Left ventricle myocardium inferior (tissue), 1 donor: ENCODE measurements at regions not wholly inside any gene's neighbourhood (a gene's known extent, or its start where the extent isn't known, plus 50 kb on each side); places are given as distances from the start of the nearest gene placed in this dataset.

Experiments
- DNase-seq: peaks from one replicate; pipeline ENCODE4 v3.0.0-alpha.2; 2020
- H3K27ac ChIP-seq: fragments of 200-600 bp; replicated peaks from 2 replicates; pipeline ENCODE4 v1.8.0; 2021
- H3K27me3 ChIP-seq: fragments of 200-600 bp; 2 replicates; pipeline ENCODE4 v1.8.0; 2021; ENCODE audit warnings: low read depth
- H3K36me3 ChIP-seq: fragments of 200-600 bp; 2 replicates; pipeline ENCODE4 v1.8.0; 2021
- H3K4me1 ChIP-seq: fragments of 200-600 bp; 2 replicates; pipeline ENCODE4 v1.8.0; 2021
- H3K4me3 ChIP-seq: fragments of 200-600 bp; 2 replicates; pipeline ENCODE4 v1.8.0; 2021; ENCODE audit warnings: mild to moderate bottlenecking, moderate library complexity
- H3K9me3 ChIP-seq: fragments of 200-600 bp; replicated peaks from 2 replicates; pipeline ENCODE4 v1.8.0; 2021
- CTCF ChIP-seq: fragments of 200-600 bp; IDR thresholded peaks from 2 replicates; pipeline ENCODE4 v1.8.0; 2021; ENCODE audit warnings: antibody characterized with exemption, mild to moderate bottlenecking, borderline replicate concordance
- intact Hi-C: fragments of 100-400 bp; cut with micrococcal nuclease; formaldehyde crosslinking; loops from one replicate; pipeline ENCODE4 v1.11.0; 2022
- donor health status: DM: no; HTN: yes; CAD: no; lungs with severe emphysema.

- Histone ChIP-seq H3K4me3 (no peak overlapping the region), H3K9me3 (peaks cover 8% of the 10 kb centered on the region), H3K27me3 (no peaks in the 10 kb centered on the region), H3K27ac (no peak overlapping the region), H3K36me3 (no peaks in the 10 kb centered on the region), H3K4me1 (no peaks in the 10 kb centered on the region)
- intact Hi-C loops: no loop called here
- TF ChIP-seq CTCF: no peak
- DNase-seq: no peak
Measured at GRCh38 chr18:77960791-77961410, 711.3 kb downstream of the GALR1 start.

- H3K27ac ChIP-seq: no peak overlapping the region
- no peak for TF ChIP-seq CTCF
- intact Hi-C loops: no loop called here
- H3K4me3 ChIP-seq: no peak overlapping the region
- H3K9me3 ChIP-seq: peaks cover 8% of the 10 kb centered on the region
- H3K4me1 ChIP-seq: no peaks in the 10 kb centered on the region
- peaks cover 4% of the 10 kb centered on the region for H3K27me3 ChIP-seq
- DNase-seq: no peak
- no peaks in the 10 kb centered on the region for H3K36me3 ChIP-seq
Measured at GRCh38 chr18:77967071-77967470, 717.4 kb downstream of the GALR1 start.

- H3K4me3 ChIP-seq: no peak overlapping the region
- H3K9me3 ChIP-seq: peaks cover 8% of the 10 kb centered on the region
- TF ChIP-seq CTCF: no peak
- H3K27me3 ChIP-seq: peaks cover 4% of the 10 kb centered on the region
- H3K36me3 ChIP-seq: no peaks in the 10 kb centered on the region
- intact Hi-C loops: no loop called here
- H3K27ac ChIP-seq: no peak overlapping the region
- DNase-seq: no peak
- H3K4me1 ChIP-seq: no peaks in the 10 kb centered on the region
Measured at GRCh38 chr18:77967791-77968190, 718.1 kb downstream of the GALR1 start.

GRCh38 chr18:77969972-77970371, 720.3 kb downstream of the GALR1 start:
- intact Hi-C loops: no loop called here
- Histone ChIP-seq H3K9me3 (peaks cover 8% of the 10 kb centered on the region), H3K27me3 (peaks cover 6% of the 10 kb centered on the region), H3K4me3 (no peak overlapping the region), H3K4me1 (no peaks in the 10 kb centered on the region), H3K36me3 (no peaks in the 10 kb centered on the region), H3K27ac (no peak overlapping the region)
- no peak for DNase-seq
- TF ChIP-seq CTCF: no peak

- Histone ChIP-seq H3K27me3 (peaks cover 9% of the 10 kb centered on the region), H3K27ac (no peak overlapping the region), H3K36me3 (no peaks in the 10 kb centered on the region), H3K4me3 (no peak overlapping the region), H3K4me1 (no peaks in the 10 kb centered on the region), H3K9me3 (peaks cover under 1% of the 10 kb centered on the region)
- TF ChIP-seq CTCF: no peak
- intact Hi-C loops: no loop called here
- no peak for DNase-seq
Measured at GRCh38 chr18:77970814-77971213, 721.2 kb downstream of the GALR1 start.
